HUES6 (cell line): ENCODE measurements at regions not wholly inside any gene's neighbourhood (a gene's known extent, or its start where the extent isn't known, plus 50 kb on each side); places are given as distances from the start of the nearest gene placed in this dataset.

Experiments
- H3K27ac ChIP-seq: 2 replicates; pipeline ENCODE4 v1.7.0; 2013; ENCODE audit warnings: low read depth, mild to moderate bottlenecking, low read length, inconsistent platforms
- H3K27me3 ChIP-seq: 2 replicates; pipeline ENCODE4 v1.6.1; 2013; ENCODE audit warnings: low read length; ENCODE audit not compliant: control insufficient read depth, insufficient read depth
- H3K36me3 ChIP-seq: 2 replicates; pipeline ENCODE4 v1.6.1; 2013; ENCODE audit warnings: low read length; ENCODE audit not compliant: control insufficient read depth, insufficient read depth
- H3K4me1 ChIP-seq: 2 replicates; pipeline ENCODE4 v1.6.1; 2013; ENCODE audit warnings: low read length; ENCODE audit not compliant: control insufficient read depth, insufficient read depth
- H3K4me3 ChIP-seq: 2 replicates; pipeline ENCODE4 v1.5.1; 2013; ENCODE audit warnings: low read depth, low read length
- H3K9ac ChIP-seq: one replicate; pipeline ENCODE4 v1.6.1; 2013; ENCODE audit warnings: mild to moderate bottlenecking, low read length
- H3K9me3 ChIP-seq: 2 replicates; pipeline ENCODE4 v1.6.1; 2013; ENCODE audit warnings: low read depth, low read length; ENCODE audit not compliant: control insufficient read depth, insufficient read depth

- Histone ChIP-seq H3K27me3 (no peaks in the 10 kb centered on the region), H3K9ac (no peak overlapping the region), H3K4me3 (no peak overlapping the region), H3K27ac (no peak overlapping the region), H3K4me1 (peaks cover 4% of the 10 kb centered on the region), H3K9me3 (peaks cover 8% of the 10 kb centered on the region; the same call in 1 of the 2 replicates), H3K36me3 (no peaks in the 10 kb centered on the region)
Measured at GRCh38 chr16:59252317-59252716, 518.2 kb upstream of the GOT2 start.

GRCh38 chr16:59249011-59249410, 514.9 kb upstream of the GOT2 start:
- no peak overlapping the region for H3K4me3 ChIP-seq
- no peak overlapping the region for H3K27ac ChIP-seq
- H3K9me3 ChIP-seq = no peaks in the 10 kb centered on the region
- H3K27me3 ChIP-seq = no peaks in the 10 kb centered on the region
- H3K36me3 ChIP-seq = no peaks in the 10 kb centered on the region
- H3K4me1 ChIP-seq = peaks cover 4% of the 10 kb centered on the region
- H3K9ac ChIP-seq = no peak overlapping the region

GRCh38 chr16:59242556-59242955, 508.4 kb upstream of the GOT2 start:
- Histone ChIP-seq H3K4me1 (peaks cover 4% of the 10 kb centered on the region; the same call in 1 of the 2 replicates), H3K9me3 (no peaks in the 10 kb centered on the region), H3K36me3 (no peaks in the 10 kb centered on the region), H3K9ac (no peak overlapping the region), H3K4me3 (no peak overlapping the region), H3K27me3 (no peaks in the 10 kb centered on the region), H3K27ac (no peak overlapping the region)

- Histone ChIP-seq H3K27ac (no peak overlapping the region), H3K9ac (no peak overlapping the region), H3K9me3 (no peaks in the 10 kb centered on the region), H3K4me1 (peaks cover 21% of the 10 kb centered on the region), H3K36me3 (no peaks in the 10 kb centered on the region), H3K4me3 (no peak overlapping the region), H3K27me3 (no peaks in the 10 kb centered on the region)
Measured at GRCh38 chr16:59238246-59238645, 504.1 kb upstream of the GOT2 start.

- H3K9me3 ChIP-seq = no peaks in the 10 kb centered on the region
- H3K27me3 ChIP-seq = no peaks in the 10 kb centered on the region
- H3K9ac ChIP-seq = no peak overlapping the region
- H3K4me1 ChIP-seq = peaks cover 21% of the 10 kb centered on the region
- no peak overlapping the region for H3K4me3 ChIP-seq
- no peak overlapping the region for H3K27ac ChIP-seq
- H3K36me3 ChIP-seq = no peaks in the 10 kb centered on the region
Measured at GRCh38 chr16:59236804-59237458, 502.8 kb upstream of the GOT2 start.

DNA sequence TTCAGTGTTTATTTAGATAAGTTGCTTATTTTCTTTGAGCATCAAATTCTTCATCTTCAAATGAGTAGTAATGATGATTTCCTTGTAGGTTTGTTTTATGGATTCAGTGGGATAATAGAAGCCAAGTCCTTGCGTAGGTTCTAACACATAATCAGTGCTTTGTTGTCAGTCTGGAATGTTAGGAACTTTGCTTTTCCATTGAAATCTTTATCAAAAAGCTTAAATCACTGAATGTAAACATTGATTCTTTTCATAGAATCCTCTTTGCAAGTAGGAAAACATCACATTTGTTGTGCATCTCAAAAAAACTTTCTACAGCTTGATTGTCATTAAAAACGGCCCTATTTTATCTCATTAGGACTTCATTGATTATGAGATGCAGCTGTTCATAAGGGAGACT, 490.3 kb upstream of the GOT2 start:
- Histone ChIP-seq H3K27ac (no peak overlapping the region), H3K4me1 (no peaks in the 10 kb centered on the region), H3K36me3 (no peaks in the 10 kb centered on the region), H3K4me3 (no peak overlapping the region), H3K27me3 (no peaks in the 10 kb centered on the region), H3K9ac (no peak overlapping the region), H3K9me3 (no peaks in the 10 kb centered on the region)

DNA sequence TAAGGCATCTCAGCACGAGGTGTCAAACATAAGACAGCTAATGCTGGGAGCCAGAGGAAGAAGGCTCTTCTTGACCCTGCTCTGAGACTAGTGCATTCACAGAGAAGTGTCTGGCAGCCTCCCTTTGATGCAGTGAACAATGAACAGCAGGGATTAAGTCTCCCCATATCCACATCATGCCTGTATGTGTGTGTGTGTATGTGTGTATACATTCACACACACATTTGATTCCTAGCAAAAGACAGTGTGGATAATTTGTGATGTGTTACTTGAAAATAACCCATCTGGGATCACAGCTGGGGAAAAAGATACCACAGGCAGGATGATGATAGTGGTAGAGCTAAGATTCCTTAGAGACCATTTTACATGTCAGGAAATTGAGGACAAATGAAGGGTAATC, 485.9 kb upstream of the GOT2 start:
- Histone ChIP-seq H3K36me3 (no peaks in the 10 kb centered on the region), H3K9ac (no peak overlapping the region), H3K27ac (no peak overlapping the region), H3K9me3 (no peaks in the 10 kb centered on the region), H3K4me1 (no peaks in the 10 kb centered on the region), H3K27me3 (no peaks in the 10 kb centered on the region), H3K4me3 (no peak overlapping the region)

GRCh38 chr16:59216291-59216690, 482.2 kb upstream of the GOT2 start:
- peaks cover 5% of the 10 kb centered on the region for H3K4me1 ChIP-seq
- no peak overlapping the region for H3K4me3 ChIP-seq
- no peak overlapping the region for H3K9ac ChIP-seq
- H3K9me3 ChIP-seq = no peaks in the 10 kb centered on the region
- H3K27ac ChIP-seq = no peak overlapping the region
- no peaks in the 10 kb centered on the region for H3K27me3 ChIP-seq
- no peaks in the 10 kb centered on the region for H3K36me3 ChIP-seq

DNA sequence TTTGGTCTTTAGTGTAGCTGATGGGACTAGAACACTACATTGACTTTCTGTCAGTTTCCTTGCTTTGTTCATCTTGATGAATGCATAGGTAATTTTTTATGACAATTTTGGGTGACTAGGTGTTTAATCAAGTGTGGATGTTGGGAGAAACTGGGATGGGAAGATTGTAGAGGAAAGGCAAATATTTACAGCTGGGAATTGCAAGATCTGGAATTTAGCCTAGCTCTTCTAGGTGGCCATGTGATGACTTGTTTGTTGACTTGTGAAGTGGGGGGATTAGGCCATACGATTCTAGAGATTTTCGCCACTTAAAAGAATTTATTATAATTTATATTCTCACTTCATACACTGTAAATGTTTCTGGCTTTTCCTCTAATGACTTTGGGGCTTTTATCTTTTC, 480.3 kb upstream of the GOT2 start:
- no peak overlapping the region for H3K4me3 ChIP-seq
- H3K27ac ChIP-seq = no peak overlapping the region
- peaks cover 16% of the 10 kb centered on the region for H3K4me1 ChIP-seq

GRCh38 chr16:59213952-59214351, 479.8 kb upstream of the GOT2 start:
- Histone ChIP-seq H3K27ac (no peak overlapping the region), H3K9ac (no peak overlapping the region), H3K27me3 (no peaks in the 10 kb centered on the region), H3K9me3 (no peaks in the 10 kb centered on the region), H3K4me1 (peaks cover 16% of the 10 kb centered on the region), H3K4me3 (no peak overlapping the region), H3K36me3 (no peaks in the 10 kb centered on the region)

More for the DNA sequence above, 480.3 kb upstream of the GOT2 start:
- Histone ChIP-seq H3K36me3 (no peaks in the 10 kb centered on the region), H3K9ac (no peak overlapping the region), H3K27me3 (no peaks in the 10 kb centered on the region), H3K9me3 (no peaks in the 10 kb centered on the region)

DNA sequence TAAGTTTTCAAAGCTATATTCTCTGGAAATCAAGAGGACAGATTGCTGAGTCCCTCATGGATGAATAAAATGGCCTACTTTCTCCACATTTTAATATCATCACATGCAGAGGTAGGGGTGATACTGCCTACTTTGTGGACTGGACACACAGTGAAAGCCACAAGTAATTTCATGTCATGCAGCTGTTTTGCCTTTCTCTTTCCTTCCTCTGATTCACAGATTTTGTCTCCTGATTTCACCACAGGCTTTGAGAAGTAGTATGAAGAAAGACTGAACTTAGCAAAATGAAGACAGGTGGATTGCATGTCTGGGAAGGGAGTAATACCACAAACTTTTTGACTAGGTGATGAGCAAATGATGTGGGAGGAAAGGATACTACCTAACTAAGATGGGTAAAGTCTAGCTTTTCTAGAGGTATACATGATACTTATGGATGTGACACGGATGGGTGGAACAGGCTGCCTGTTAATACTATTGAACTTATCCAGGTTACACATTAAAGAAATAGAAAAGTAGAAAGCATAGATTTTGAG, 478.4 kb upstream of the GOT2 start:
- H3K9ac ChIP-seq = no peak overlapping the region
- H3K27ac ChIP-seq = no peak overlapping the region

More for the DNA sequence above, 478.4 kb upstream of the GOT2 start:
- no peak overlapping the region for H3K4me3 ChIP-seq
- H3K27me3 ChIP-seq = no peaks in the 10 kb centered on the region
- H3K9me3 ChIP-seq = no peaks in the 10 kb centered on the region
- peaks cover 16% of the 10 kb centered on the region for H3K4me1 ChIP-seq
- no peaks in the 10 kb centered on the region for H3K36me3 ChIP-seq
